ENCODE measurements at regions not wholly inside any gene's neighbourhood (a gene's known extent, or its start where the extent isn't known, plus 50 kb on each side); places are given as distances from the start of the nearest gene placed in this dataset.

GRCh38 chr3:72210261-72210660, 425.3 kb upstream of the PROK2 start:
- no peak overlapping the region for H3K27ac Mint-ChIP-seq (ENCODE audit: unreplicated experiment)
- no peaks in the 10 kb centered on the region for H3K9me3 Mint-ChIP-seq (ENCODE audit: unreplicated experiment)
- H3K36me3 Mint-ChIP-seq (ENCODE audit: unreplicated experiment): no peaks in the 10 kb centered on the region
- TF ChIP-seq CTCF (IDR thresholded peaks at IDR 0.05; ENCODE audit: partially characterized antibody, unreplicated experiment): no peak
- peaks cover 2% of the 10 kb centered on the region for H3K27me3 Mint-ChIP-seq (ENCODE audit: unreplicated experiment)
- H3K4me1 Mint-ChIP-seq (ENCODE audit: low read depth, unreplicated experiment): peaks cover 2% of the 10 kb centered on the region
- no peak overlapping the region for H3K4me3 Mint-ChIP-seq (ENCODE audit: unreplicated experiment)
- DNase-seq: no peak

GRCh38 chr3:72205297-72205826, 420.4 kb upstream of the PROK2 start:
- Mint-ChIP-seq H3K27ac (ENCODE audit: unreplicated experiment) (no peak overlapping the region), H3K9me3 (ENCODE audit: unreplicated experiment) (peaks cover 1% of the 10 kb centered on the region), H3K4me1 (ENCODE audit: low read depth, unreplicated experiment) (peaks cover 12% of the 10 kb centered on the region), H3K4me3 (ENCODE audit: unreplicated experiment) (no peak overlapping the region), H3K27me3 (ENCODE audit: unreplicated experiment) (peaks cover 2% of the 10 kb centered on the region), H3K36me3 (ENCODE audit: unreplicated experiment) (peaks cover under 1% of the 10 kb centered on the region)
- TF ChIP-seq CTCF (IDR thresholded peaks at IDR 0.05; ENCODE audit: partially characterized antibody, unreplicated experiment): no peak
- no peak for DNase-seq

- Mint-ChIP-seq H3K9me3 (ENCODE audit: unreplicated experiment) (peaks cover 1% of the 10 kb centered on the region), H3K4me3 (ENCODE audit: unreplicated experiment) (no peak overlapping the region), H3K27ac (ENCODE audit: unreplicated experiment) (no peak overlapping the region), H3K36me3 (ENCODE audit: unreplicated experiment) (peaks cover 6% of the 10 kb centered on the region), H3K4me1 (ENCODE audit: low read depth, unreplicated experiment) (peaks cover 12% of the 10 kb centered on the region), H3K27me3 (ENCODE audit: unreplicated experiment) (no peaks in the 10 kb centered on the region)
- no peak for DNase-seq
- TF ChIP-seq CTCF (IDR thresholded peaks at IDR 0.05; ENCODE audit: partially characterized antibody, unreplicated experiment): no peak
Measured at GRCh38 chr3:72204452-72204851, 419.5 kb upstream of the PROK2 start.

GRCh38 chr3:72203613-72204349, 418.8 kb upstream of the PROK2 start:
- peaks cover 6% of the 10 kb centered on the region for H3K36me3 Mint-ChIP-seq (ENCODE audit: unreplicated experiment)

More at GRCh38 chr3:72203613-72204349, 418.8 kb upstream of the PROK2 start:
- no peak overlapping the region for H3K4me3 Mint-ChIP-seq (ENCODE audit: unreplicated experiment)
- DNase-seq: no peak
- TF ChIP-seq CTCF (IDR thresholded peaks at IDR 0.05; ENCODE audit: partially characterized antibody, unreplicated experiment): no peak
- peaks cover 1% of the 10 kb centered on the region for H3K9me3 Mint-ChIP-seq (ENCODE audit: unreplicated experiment)
- H3K27me3 Mint-ChIP-seq (ENCODE audit: unreplicated experiment): no peaks in the 10 kb centered on the region
- peaks cover 12% of the 10 kb centered on the region for H3K4me1 Mint-ChIP-seq (ENCODE audit: low read depth, unreplicated experiment)
- no peak overlapping the region for H3K27ac Mint-ChIP-seq (ENCODE audit: unreplicated experiment)

Data from glutamatergic neuron (in vitro differentiated cells).